Large intestine (tissue), 3 donors: ENCODE measurements at regions not wholly inside any gene's neighbourhood (a gene's known extent, or its start where the extent isn't known, plus 50 kb on each side); places are given as distances from the start of the nearest gene placed in this dataset.

Experiments used
- DNase-seq, 2 donors: peaks; one replicate each; pipeline versions ENCODE4 v3.0.0 to v3.0.0-alpha.2; 2013
- H3K27ac ChIP-seq: one replicate; pipeline ENCODE4 v1.5.1; 2013; ENCODE audit warnings: low read length
- H3K27me3 ChIP-seq: 2 replicates; pipeline ENCODE4 v1.6.1; 2013; ENCODE audit warnings: low read length; ENCODE audit not compliant: control insufficient read depth, insufficient read depth
- H3K36me3 ChIP-seq: 2 replicates; pipeline ENCODE4 v1.6.1; 2013; ENCODE audit warnings: low read length; ENCODE audit not compliant: control insufficient read depth, insufficient read depth
- H3K4me1 ChIP-seq: one replicate; pipeline ENCODE4 v1.6.1; 2013; ENCODE audit warnings: low read length; ENCODE audit not compliant: control insufficient read depth, insufficient read depth
- H3K4me3 ChIP-seq: one replicate; pipeline ENCODE4 v1.5.1; 2013; ENCODE audit warnings: low read length
- H3K9me3 ChIP-seq: one replicate; pipeline ENCODE4 v1.6.1; 2013; ENCODE audit warnings: mild to moderate bottlenecking, low read depth, low read length, moderate library complexity; ENCODE audit not compliant: control insufficient read depth
- WGBS: methylation state at CpG from one replicate; pipeline ENCODE4 v1.1.5; 2013; ENCODE audit warnings: low lambda C conversion rate; ENCODE audit not compliant: insufficient coverage; 5-methylcytosine and 5-hydroxymethylcytosine counted together

- no peak for DNase-seq
- no peaks in the 10 kb centered on the region for H3K27me3 ChIP-seq
- H3K27ac ChIP-seq: no peak overlapping the region
- H3K9me3 ChIP-seq: no peaks in the 10 kb centered on the region
- WGBS: 80% methylated on average over 1 of the region's 2 CpGs
- no peak overlapping the region for H3K4me3 ChIP-seq
- no peaks in the 10 kb centered on the region for H3K36me3 ChIP-seq
- H3K4me1 ChIP-seq: no peaks in the 10 kb centered on the region
These were observed 161.5 kb upstream of the SAMSN1 start for GRCh38 chr21:14707511-14708020.

DNA sequence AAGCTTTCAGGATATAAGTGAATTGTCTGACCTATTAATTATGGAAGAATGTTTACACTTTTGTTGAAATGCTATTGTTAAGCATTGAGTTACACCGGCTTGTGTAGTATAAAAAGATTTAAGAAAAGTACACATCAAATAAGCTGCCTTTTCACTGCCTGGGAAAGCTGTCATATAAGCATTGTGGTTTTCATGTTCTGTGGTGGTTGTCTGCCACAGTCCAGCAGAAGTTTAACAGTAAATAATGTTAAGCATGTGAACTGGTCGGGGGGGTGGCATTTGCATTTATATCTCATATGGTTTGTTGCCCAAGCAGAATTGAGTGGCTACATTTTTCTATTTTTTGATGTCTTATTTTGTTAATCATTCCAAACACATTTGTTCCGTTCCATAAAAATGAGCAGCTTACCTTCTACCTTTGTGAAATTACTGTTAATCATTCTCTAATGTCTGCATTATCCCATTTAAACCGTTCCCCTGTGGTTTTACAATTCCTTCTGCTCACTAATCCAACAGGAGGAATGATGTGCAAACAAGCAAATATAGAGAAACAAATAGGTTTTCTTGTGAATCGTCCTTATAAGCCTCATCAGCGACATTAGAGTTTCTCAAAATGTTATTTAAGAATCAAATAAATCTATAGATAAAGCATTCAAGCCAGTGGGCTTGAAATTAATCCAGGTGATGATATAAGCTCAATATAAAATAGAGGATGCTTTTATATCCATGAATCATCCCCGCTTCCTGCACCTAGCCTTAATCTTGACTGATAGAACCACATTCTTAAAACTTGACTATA, 160.8 kb upstream of the SAMSN1 start:
- Histone ChIP-seq H3K27me3 (no peaks in the 10 kb centered on the region), H3K9me3 (no peaks in the 10 kb centered on the region), H3K4me1 (no peaks in the 10 kb centered on the region), H3K4me3 (no peak overlapping the region), H3K27ac (no peak overlapping the region), H3K36me3 (no peaks in the 10 kb centered on the region)
- no peak for DNase-seq
- WGBS: 57% methylated on average over 6 of the region's 7 CpGs

DNA sequence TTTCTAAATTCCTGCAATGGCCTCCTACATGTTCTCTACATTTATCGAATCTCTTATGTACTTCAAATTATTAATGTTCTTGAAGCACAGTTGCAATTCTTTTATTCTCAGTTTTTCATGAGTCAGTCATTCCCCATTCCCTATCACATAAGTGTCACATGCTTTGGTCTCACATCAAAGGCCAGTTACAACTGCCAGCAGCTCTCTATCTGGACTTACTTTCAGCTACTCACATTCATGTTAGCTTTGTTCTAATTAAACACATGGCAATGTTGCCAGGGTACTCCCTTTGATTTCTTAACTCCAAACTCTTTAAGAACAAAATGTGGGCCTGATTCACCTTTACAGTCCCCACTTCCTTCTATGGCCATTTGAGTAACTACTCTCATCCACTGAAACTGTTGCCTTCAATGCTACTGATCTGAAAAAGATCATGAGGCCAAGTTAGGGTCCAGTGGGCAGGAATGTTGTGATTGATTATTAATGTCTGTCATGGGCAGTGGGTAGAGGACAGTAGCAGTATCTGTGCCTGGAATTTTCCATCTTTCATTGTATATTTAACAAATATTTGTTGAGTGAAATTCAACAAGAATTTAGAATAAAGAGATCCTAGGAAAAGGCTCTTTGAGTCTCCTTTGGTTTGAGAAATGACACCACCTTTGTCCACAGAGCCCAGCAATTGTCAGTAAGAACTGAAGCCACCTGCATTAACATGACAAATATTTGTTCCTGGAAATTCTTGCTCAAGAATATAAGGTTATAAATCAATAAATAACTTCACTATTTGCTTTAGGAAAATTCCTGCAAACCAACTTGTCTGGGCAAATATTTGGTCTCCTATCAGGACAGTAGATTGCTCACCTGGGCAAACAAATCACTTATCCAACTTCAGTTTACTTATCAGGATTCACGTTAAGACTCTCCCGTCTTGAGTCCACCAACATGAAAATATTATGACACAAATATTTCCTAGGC, 153.6 kb upstream of the SAMSN1 start:
- WGBS: 88% methylated on average over 1 of the region's 3 CpGs
- peak; percentile 15 to 44 for DNase-seq
- H3K27ac ChIP-seq: peak overlapping the region; percentile 62

DNA sequence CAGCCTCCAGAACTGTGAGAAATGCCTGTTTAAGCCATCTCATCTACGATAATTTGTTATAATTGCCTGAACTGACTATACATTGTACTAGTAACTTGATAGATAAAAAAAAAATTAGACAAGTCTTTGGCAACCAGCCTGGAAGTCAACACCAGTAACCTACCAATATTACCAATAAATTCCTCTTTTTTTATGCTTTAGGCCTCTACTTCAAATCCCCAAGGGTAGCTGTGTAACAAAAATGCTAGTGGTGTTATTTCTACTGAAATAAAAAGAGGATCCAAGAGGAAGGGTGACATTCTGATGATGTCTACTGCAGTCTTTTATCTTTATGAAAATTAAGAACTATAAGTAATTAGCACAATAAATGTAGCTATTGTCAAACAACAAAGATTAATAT, 151.7 kb upstream of the SAMSN1 start:
- H3K9me3 ChIP-seq: no peaks in the 10 kb centered on the region

More for the DNA sequence above, 153.6 kb upstream of the SAMSN1 start:
- no peaks in the 10 kb centered on the region for H3K36me3 ChIP-seq
- H3K9me3 ChIP-seq: no peaks in the 10 kb centered on the region
- H3K4me3 ChIP-seq: no peak overlapping the region
- H3K4me1 ChIP-seq: peaks cover 5% of the 10 kb centered on the region
- no peaks in the 10 kb centered on the region for H3K27me3 ChIP-seq

GRCh38 chr21:14694817-14695216, 148.7 kb upstream of the SAMSN1 start:
- no peak for DNase-seq
- WGBS: no CpG with 5 or more reads among the region's 1 CpG
- peaks cover 4% of the 10 kb centered on the region for H3K4me1 ChIP-seq

More for the DNA sequence above, 151.7 kb upstream of the SAMSN1 start:
- no CpG with 5 or more reads among the region's 1 CpG for WGBS
- H3K4me3 ChIP-seq: no peak overlapping the region
- DNase-seq: no peak
- no peaks in the 10 kb centered on the region for H3K27me3 ChIP-seq
- H3K36me3 ChIP-seq: no peaks in the 10 kb centered on the region
- H3K27ac ChIP-seq: no peak overlapping the region
- H3K4me1 ChIP-seq: peaks cover 5% of the 10 kb centered on the region

DNA sequence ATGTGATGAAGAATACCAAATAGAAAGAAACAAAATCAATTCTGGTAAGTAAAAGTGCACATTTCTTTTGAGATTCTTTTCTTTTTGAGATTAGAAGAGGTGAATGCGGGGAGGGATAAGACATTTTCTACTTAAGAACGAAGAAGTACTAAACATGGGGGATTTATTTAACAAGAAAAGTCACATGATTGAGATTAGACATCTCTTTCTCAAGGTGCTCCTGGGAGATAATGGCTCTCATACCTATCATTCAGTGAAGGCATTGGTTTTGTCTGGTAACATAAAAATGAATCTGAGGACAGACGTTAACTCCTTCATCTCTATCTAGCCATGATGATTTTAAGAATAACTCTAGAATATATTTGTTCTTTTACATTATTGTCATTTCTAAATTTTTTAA, 147.9 kb upstream of the SAMSN1 start:
- Histone ChIP-seq H3K4me1 (no peaks in the 10 kb centered on the region), H3K36me3 (no peaks in the 10 kb centered on the region), H3K27ac (no peak overlapping the region), H3K4me3 (no peak overlapping the region), H3K27me3 (no peaks in the 10 kb centered on the region), H3K9me3 (no peaks in the 10 kb centered on the region)
- DNase-seq: no peak
- WGBS: 100% methylated on average over 1 of the region's 3 CpGs

More at GRCh38 chr21:14694817-14695216, 148.7 kb upstream of the SAMSN1 start:
- no peaks in the 10 kb centered on the region for H3K27me3 ChIP-seq
- no peak overlapping the region for H3K4me3 ChIP-seq
- no peaks in the 10 kb centered on the region for H3K9me3 ChIP-seq
- no peaks in the 10 kb centered on the region for H3K36me3 ChIP-seq
- H3K27ac ChIP-seq: no peak overlapping the region

DNA sequence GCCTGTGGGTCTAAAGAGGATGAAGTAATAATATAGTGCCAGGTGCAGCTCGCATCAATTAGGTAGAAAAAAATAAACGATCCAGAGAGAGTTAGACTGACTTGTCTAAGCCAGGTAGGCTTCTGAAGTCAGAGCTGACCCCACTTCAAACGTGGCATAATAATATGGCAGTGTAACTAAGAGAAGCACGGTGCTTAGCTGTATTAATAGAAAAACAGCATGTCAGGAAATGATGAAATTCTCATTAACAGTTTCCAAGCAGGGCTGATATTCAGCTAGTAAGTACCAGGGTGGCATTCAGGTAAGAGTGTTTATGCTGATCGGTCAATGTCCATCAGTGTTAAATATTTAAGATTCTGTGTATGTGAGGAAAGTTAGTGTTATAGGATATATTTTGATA, 145.8 kb upstream of the SAMSN1 start:
- H3K36me3 ChIP-seq: no peaks in the 10 kb centered on the region
- H3K4me3 ChIP-seq: no peak overlapping the region
- WGBS: 43% methylated on average over 1 of the region's 5 CpGs
- H3K27ac ChIP-seq: no peak overlapping the region
- no peaks in the 10 kb centered on the region for H3K9me3 ChIP-seq
- no peaks in the 10 kb centered on the region for H3K4me1 ChIP-seq
- DNase-seq: no peak
- H3K27me3 ChIP-seq: no peaks in the 10 kb centered on the region

GRCh38 chr21:14690886-14691285, 144.8 kb upstream of the SAMSN1 start:
- WGBS: 95% methylated on average over 2 of the region's 2 CpGs
- H3K9me3 ChIP-seq: no peaks in the 10 kb centered on the region
- no peak overlapping the region for H3K27ac ChIP-seq
- no peak for DNase-seq
- no peak overlapping the region for H3K4me3 ChIP-seq
- H3K4me1 ChIP-seq: no peaks in the 10 kb centered on the region
- H3K27me3 ChIP-seq: no peaks in the 10 kb centered on the region
- H3K36me3 ChIP-seq: no peaks in the 10 kb centered on the region

GRCh38 chr21:14688936-14689335, 142.8 kb upstream of the SAMSN1 start:
- no peaks in the 10 kb centered on the region for H3K4me1 ChIP-seq
- DNase-seq: no peak
- no peak overlapping the region for H3K4me3 ChIP-seq
- 100% methylated on average over 1 of the region's 3 CpGs for WGBS
- no peaks in the 10 kb centered on the region for H3K27me3 ChIP-seq
- H3K36me3 ChIP-seq: no peaks in the 10 kb centered on the region
- no peak overlapping the region for H3K27ac ChIP-seq
- no peaks in the 10 kb centered on the region for H3K9me3 ChIP-seq

- H3K27ac ChIP-seq: no peak overlapping the region
- no peaks in the 10 kb centered on the region for H3K36me3 ChIP-seq
- H3K4me3 ChIP-seq: no peak overlapping the region
- DNase-seq: no peak
- no CpG with 5 or more reads among the region's 3 CpGs for WGBS
- H3K9me3 ChIP-seq: no peaks in the 10 kb centered on the region
- H3K27me3 ChIP-seq: no peaks in the 10 kb centered on the region
- no peaks in the 10 kb centered on the region for H3K4me1 ChIP-seq
These were observed 142.3 kb upstream of the SAMSN1 start for GRCh38 chr21:14688412-14688811.
